HG02938 (cell line): ENCODE measurements at regions not wholly inside any gene's neighbourhood (a gene's known extent, or its start where the extent isn't known, plus 50 kb on each side); places are given as distances from the start of the nearest gene placed in this dataset.
"Not testable (repeated sequence)": the region's sequence is repeated elsewhere in the genome, so short reads cannot be mapped to it uniquely, and the experiment has no call there.

Experiments
- ATAC-seq: cut with Tn5 transposase; IDR thresholded peaks from one replicate; pipeline ENCODE4 v1.9.1; 2021; ENCODE audit warnings: mild to moderate bottlenecking, moderate library complexity; ENCODE audit not compliant: unreplicated experiment

DNA sequence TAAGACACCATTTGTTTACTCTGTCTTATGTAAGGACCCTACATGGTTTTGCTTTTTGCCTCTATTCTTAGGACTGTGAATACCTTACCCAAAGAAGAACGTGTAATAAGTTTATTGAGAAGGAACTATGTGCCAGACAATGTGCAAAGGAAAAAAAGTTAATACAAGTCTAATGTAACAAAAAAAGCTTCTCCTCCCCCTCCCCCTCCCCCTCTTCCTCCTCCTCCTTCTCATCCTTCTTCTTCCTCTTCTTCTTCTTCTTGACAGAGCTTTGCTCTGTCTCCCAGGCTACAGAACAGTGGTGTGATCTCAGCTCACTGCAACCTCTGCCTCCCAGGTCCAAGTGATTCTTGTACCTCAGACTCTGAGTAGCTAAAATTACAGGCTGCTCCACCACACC, 50.9 kb upstream of the MITF start:
- ATAC-seq: no peak

GRCh38 chr3:69687641-69688040, 51.6 kb upstream of the MITF start:
- ATAC-seq: no peak

GRCh38 chr3:69686056-69686455, 53.2 kb upstream of the MITF start:
- no peak for ATAC-seq

DNA sequence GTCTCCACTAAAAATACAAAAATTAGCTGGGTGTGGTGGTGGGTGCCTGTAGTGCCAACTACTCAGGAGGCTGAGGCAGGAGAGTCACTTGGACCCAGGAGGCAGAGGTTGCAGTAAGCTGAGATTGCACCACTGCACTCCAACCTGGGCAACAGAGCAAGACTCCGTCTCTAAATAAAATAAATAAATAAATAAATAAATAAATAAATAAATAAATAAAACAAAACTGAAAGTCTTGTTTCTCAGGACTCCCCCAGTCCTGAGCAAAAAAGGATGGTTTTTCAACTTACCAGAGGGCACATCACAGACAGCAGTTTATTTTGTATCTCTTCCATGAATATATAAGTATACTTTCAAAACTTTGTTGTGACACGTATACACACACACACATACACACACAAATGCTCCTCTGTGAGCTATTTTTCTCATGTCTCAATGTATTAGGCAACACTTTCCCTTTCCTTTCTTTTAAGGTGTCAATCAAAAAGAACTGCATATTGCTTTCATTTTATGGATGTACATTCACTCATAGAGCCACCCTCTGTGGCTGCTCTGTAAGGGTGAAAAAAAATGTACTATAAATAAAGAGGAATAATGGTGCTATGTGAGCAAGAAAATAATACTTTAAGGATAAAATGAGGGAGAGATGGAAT, 54.8 kb upstream of the MITF start:
- no peak for ATAC-seq

DNA sequence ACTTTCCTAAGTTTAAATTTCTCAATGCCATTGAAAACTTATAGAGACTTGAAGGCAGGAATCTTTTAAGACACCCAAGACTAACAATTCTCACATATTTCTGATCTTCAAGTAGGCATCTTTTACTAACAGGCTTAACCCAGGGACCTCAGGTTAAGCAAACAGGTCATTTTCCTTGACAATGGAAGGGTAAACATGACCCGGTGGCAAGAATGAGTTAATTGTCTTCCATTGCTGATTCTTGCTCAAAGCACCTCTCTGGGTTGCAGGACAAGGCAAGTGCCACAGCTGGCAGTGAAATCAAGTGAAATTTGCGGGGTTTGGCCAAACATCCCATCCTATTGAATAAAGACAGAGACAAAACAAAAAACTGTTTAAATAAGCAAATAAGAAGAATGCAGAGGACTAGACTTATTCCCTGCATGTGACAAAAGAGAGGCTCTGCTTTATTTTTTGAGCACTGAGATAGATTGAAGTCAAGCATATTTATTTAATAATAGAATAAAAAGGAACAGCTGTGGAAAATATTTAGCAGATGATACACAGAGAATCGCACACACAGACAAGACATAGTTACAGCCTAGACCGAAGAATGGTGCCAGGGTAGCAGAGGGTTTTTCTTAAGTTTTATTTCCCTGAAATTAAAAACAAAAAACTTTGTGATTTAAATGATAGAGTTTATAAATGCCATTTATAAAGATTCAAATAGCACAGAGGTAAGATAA, 56.0 kb upstream of the MITF start:
- no peak for ATAC-seq

GRCh38 chr3:69677456-69677855, 61.8 kb upstream of the MITF start:
- not testable (repeated sequence) for ATAC-seq

DNA sequence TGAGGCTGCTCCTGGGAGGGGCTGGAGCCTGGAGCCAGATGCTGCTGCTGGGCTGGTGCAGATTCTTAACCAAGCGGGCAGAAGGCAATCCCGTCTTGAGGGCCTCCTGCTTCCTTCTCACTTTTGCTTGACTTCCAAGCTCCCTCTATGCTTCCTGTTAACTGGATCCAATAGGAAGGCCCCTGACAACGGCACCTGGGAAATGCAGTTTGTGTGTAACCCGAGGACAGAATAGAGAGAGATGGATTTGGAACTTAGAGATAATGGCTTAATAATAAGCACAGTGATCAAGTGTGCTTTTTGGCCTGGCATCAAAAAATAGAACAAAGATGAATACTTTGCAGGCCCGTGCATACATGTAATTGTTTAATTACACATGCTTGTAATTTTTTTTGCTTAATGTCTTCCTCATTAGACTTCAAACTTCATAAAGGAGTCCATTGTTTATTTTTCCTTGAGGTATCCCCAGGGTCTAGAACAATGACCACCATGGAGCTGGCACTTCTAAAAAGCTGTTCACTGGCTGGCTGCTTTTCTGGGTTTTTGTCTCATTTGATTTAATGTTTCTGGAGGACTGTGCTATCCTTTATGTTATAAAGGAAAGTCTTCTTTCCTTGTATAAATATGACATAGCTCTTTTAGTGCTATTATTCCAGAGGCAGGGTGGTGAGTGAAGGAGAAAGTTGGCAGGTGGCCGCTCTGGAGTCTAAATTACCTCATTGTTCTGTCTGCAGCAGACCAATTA, 63.3 kb upstream of the MITF start:
- ATAC-seq: no peak

DNA sequence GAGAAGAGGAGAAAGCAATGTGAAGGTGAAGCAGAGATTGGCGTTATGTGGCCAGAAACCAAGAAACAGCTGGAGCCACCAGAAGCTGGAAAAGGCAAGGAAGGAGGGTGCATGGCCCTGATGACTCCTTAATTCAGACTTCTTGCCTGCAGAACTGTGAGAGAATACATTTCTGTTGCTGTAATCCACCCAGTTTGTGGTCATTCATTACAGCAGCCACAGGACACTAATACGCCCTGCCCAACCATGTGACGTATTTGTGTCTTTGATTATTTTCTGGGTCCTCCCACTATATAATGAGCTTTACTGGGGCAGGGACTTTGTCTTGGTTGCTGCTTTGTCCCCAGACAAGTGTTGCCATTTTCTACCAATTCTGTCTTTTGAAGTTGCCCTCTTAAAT, 64.5 kb upstream of the MITF start:
- no peak for ATAC-seq

DNA sequence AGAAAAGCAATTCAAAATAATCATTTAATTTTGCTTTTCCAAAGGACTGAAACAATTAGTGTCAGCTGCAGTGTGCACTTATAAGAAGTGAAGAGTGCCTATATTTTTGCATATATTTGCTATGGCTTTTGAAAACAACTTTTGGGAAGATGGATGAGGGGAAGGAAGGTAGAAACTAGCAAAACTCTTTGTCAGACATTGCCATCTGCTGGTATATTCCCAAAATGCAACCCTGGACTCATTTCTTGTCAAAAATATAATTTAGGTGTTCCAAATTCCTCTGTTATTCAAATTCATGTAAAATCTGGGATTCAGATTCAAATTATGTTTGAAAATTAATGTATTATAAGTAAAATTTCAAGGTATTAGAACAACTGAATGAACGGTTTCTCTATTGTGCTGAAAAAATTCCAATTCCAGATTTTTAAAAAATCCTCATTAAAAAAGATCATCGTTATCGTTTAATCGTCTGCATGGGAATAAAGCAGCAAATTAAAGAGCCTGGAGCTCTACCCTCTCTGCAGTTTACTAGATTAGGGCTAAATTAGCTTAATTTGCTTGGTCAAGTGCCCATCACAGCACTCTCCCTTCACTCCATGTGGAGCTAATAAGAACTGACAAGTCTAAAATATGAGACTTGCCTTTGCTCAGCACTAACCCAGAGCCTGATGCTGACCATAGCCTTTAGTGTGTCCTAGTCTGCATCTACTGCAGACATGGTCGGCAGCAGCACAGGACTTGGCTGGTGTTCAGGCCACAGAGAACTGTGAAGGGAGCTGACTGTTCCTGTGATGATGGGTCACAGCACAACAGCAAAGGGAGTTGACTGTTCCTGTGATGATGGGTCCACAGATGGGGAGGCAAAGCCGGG, 67.9 kb upstream of the MITF start:
- no peak for ATAC-seq

- ATAC-seq: no peak
Observed at GRCh38 chr3:69669070-69669469, 70.2 kb upstream of the MITF start.

DNA sequence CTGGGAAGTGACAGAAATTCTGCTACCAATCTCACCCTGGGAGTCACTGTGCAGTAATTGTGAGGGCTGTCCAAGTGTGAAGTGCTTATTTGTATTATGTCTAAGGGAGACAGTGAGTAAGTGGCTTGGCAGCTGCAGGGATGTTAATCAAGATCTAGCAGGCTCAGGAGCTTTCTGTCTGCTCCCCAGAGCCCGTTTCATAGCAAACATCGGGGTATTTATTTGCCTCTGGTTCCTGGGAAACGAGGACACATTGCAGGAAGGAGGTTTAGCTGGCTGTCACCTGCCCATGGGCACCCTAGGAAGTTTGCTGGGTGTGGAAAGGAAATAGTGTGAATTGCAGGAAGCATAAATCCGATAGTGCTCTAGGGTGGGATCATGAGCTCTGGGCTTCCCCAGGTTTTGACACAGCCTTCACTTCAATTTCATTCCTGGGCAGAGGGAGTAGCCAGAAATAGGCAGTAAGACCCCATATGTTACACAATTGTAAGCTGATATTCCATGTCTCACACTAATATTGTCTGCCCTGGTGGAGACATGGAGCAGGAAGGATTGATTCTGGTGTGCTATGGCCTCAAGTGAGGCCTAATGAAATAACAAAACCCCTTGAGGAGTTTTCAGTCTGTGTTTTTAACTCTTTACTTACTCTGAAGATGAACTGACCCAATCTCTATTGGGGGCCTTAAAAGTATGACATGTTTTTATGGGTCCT, 74.1 kb upstream of the MITF start:
- no peak for ATAC-seq

DNA sequence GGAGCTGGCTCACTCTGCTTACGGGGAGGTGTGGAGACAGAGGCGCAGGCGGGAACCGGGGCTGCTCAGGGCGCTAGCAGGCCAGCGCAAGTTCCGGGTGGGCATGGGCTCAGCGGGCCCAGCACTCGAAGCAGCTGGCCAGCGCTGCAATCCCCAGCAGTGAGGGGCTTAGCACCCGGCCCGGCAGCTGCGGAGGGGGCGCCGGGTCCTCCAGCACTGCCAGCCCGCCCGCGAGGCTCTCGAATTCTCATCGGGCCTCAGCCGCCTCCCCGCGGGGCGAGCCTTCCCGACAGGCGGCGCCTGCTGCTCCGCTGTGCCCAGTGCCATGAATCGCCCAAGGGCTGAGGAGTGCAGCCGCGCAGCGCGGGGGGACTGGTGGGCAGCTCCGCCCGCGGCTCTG, 78.6 kb upstream of the MITF start:
- no peak for ATAC-seq

DNA sequence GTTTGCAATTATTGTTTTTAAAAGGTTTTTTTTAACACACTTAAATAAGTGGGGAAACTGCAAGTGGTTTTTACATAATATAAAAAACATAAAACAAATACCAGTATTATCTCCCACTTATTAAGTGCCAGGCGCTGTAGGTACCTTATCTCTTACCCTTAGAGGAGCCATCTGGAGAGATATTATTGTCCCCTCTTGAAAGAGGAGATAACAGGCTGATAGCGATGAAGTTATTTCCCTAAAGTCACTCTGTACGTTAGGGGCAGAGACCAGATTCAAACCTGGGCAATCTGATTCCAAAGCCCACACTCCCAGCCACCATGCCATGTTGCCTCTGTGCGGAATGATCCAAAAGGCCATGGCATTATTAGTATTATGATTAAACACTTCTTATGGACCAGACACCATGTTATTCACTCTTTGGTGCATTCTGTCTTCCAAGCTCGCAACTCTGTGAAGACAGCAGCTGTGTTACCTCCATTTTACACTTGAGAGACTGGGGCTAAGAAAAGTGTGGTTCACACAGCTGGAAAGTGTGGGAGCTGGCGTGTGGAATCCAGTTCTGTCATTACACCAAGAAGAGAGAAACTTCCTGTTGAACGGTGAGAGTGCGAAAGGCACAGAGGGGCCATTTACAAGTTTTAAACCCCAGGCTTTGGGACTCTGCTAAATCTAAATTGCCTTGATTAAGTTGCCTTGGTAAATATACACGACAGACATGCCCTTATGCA, 79.9 kb upstream of the MITF start:
- ATAC-seq: no peak

GRCh38 chr3:69658514-69659140, 80.6 kb upstream of the MITF start:
- ATAC-seq: no peak

DNA sequence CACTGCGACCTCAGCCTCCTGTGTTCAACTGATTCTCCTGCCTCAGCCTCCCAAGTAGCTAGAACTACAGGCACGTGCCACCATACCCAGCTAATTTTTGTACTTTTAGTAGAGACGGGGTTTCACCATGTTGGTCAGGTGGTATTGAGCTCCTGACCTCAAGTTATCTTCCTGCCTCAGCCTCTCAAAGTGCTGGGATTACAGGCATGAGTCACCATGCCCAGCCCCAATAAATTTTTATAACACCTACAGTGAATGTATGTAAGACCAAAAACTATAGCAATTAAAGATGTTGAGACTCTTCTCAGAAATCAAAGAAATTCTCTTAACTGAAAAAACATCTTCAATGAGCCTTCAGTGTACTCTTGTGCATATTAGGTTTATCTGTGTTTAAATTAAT, 82.2 kb upstream of the MITF start:
- not testable (repeated sequence) for ATAC-seq

DNA sequence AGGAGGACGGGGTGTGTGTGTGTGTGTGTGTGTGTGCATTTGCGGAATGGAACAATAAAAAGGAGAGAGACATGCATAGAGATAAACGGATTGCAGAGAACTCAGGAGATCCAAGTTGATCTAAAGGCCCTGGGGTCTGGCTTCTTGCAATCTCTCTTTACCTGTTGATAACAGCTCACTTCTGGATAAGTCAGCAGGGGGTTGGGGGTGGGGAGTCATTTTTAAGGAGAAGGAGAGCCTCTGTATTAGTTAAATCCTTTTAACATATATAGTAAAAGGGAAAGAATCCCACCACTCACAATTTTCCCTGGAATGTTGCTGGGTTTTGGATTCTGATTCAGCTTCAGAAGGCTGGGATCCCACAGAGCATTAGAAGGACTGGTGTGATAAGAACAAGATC, 87.5 kb upstream of the MITF start:
- ATAC-seq: no peak

DNA sequence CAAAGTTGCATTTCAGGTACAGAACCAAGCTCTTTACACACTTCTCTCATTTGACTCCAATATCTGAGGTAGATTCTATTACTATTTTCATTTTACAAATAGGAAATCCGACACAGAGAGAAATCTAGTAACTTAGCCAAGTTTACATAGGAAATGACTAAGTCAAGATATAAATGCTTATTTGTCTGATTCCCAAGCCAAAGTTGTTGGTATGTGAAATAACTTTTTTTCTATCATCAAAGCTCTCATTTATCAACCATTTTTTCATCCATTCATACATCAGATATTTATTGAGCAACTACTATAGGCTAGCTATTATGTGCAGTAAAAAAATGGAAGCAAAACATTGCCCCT, 89.2 kb upstream of the MITF start:
- no peak for ATAC-seq

DNA sequence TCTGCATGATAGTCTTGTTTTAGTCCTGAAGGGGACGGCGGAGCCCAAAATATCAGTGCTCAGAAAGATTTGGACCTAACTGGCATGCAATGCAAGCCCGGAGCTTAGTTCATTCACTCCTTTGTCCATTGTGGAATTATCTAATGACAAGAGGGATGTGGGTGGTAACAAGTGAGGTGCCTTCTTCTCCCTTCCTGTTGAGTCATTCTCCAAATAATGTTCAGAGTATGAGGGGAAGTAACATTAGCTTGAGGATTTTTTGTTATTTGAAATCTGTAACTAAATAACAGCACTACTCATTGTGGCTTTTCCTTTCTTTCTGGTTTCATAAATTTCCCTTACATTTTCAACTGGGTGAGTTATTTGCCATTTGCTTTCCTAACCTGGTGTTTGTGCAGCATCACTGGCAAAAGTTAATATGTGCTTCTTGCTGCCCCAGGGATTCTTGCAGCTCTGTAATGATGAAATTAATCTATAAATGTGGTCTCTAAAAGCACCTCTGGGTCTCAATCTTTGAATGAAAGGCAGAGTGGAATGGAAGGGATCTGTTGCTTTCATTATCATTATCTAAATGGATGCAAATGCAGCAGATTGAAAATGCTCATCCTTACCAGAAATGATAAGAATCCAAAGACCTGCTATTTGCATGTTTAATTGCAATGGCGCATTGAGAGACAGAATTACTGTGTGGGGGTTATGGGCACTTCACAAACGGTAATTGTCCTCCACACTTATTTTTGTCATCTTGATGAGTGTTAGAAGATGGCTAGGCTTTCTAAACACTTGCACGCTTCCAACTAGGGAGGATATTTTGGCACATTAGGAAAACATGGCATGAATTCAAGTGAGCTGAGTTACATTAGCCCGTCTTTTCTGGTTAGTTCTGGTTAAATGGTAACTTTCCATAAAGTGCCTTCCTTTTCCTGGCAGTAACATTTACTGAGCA, 89.9 kb upstream of the MITF start:
- no peak for ATAC-seq
